ENCODE measurements at regions not wholly inside any gene's neighbourhood (a gene's known extent, or its start where the extent isn't known, plus 50 kb on each side); places are given as distances from the start of the nearest gene placed in this dataset.
"Not testable (repeated sequence)": the region's sequence is repeated elsewhere in the genome, so short reads cannot be mapped to it uniquely, and the experiment has no call there.

DNA sequence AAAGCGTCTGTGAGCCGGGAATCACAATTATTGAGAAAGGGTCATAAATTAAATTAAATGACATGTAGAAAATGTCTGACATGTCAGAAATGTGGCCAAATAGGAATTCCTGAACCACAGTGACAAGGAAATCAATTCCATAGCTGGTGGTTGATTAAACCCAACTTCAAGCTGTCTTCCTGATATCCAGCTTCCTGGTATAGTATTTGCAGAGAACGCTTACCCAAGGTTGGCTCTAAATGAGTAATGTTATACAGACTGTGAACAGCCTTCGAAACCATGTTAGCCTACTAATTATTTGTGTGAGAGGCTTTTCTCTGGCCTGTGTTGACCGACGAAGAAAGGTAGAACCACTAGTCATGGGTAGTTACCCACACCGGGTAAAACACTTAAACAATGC, 347.2 kb downstream of the RFC3 start:
- Histone ChIP-seq H3K27me3 (ENCODE audit: control insufficient read depth in 2 of 2, insufficient read depth in 2 of 2, low read length in 2 of 2) (no peaks in the 10 kb centered on the region), H3K27ac (ENCODE audit: low read depth in 2 of 2, low read length in 2 of 2) (no peak overlapping the region), H3K4me1 (ENCODE audit: control insufficient read depth in 2 of 2, insufficient read depth in 2 of 2, low read length in 2 of 2) (peaks cover 0 to 14% of the 10 kb centered on the region in 2 donors), H3K36me3 (ENCODE audit: control insufficient read depth in 2 of 2, insufficient read depth in 2 of 2, low read length in 2 of 2) (no peaks in the 10 kb centered on the region), H3K9me3 (ENCODE audit: control insufficient read depth in 2 of 2, low read length in 2 of 2) (no peaks in the 10 kb centered on the region), H3K9ac (ENCODE audit: low read depth in 1 of 2, low read length in 2 of 2) (no peak overlapping the region), H3K4me3 (ENCODE audit: low read length in 2 of 2) (no peak overlapping the region)

DNA sequence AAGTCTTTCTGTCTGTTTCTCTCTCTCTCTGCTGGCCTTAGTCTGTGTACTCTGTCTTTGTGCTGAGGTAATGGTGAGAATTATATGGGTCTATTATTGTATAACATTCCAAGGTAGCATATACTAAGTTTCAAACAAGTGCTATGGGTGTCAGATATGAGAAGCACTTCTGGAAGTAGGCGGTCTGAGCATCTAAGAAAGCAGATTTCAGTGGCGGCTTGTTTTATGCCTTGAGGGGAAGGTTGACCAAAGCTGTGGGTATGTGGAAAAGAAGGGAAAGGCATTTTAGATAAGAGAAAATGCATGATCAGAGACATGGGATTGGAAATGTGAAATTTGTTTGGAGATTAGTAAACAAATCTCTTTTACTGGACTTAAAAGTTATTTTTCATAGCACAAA, 348.5 kb downstream of the RFC3 start:
- Histone ChIP-seq H3K27ac (ENCODE audit: low read depth in 2 of 2, low read length in 2 of 2) (no peak overlapping the region), H3K4me1 (ENCODE audit: control insufficient read depth in 2 of 2, insufficient read depth in 2 of 2, low read length in 2 of 2) (peaks cover 0 to 13% of the 10 kb centered on the region in 2 donors), H3K9me3 (ENCODE audit: control insufficient read depth in 2 of 2, low read length in 2 of 2) (no peaks in the 10 kb centered on the region), H3K9ac (ENCODE audit: low read depth in 1 of 2, low read length in 2 of 2) (no peak overlapping the region), H3K36me3 (ENCODE audit: control insufficient read depth in 2 of 2, insufficient read depth in 2 of 2, low read length in 2 of 2) (no peaks in the 10 kb centered on the region), H3K27me3 (ENCODE audit: control insufficient read depth in 2 of 2, insufficient read depth in 2 of 2, low read length in 2 of 2) (no peaks in the 10 kb centered on the region), H3K4me3 (ENCODE audit: low read length in 2 of 2) (no peak overlapping the region)

DNA sequence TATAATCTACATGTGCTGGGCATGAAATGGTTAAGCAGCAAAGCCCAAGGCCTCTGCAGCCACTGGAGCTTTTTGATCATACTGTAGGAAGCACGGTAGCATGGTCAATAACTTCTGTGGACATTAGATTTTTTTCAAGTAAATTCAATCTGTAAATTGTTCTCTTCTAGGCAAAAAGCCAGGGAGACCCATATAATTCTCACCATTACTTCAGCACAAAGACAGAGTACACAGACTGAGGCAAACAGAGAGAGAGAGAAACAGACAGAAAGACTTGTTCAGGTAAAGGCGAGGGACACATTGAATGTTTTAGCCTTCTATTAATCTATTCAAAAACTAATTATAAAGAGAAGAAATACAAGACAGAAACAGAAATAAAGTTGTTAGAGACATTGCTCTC, 349.4 kb downstream of the RFC3 start:
- Histone ChIP-seq H3K4me1 (ENCODE audit: control insufficient read depth in 2 of 2, insufficient read depth in 2 of 2, low read length in 2 of 2) (peaks cover 0 to 5% of the 10 kb centered on the region in 2 donors), H3K4me3 (ENCODE audit: low read length in 2 of 2) (no peak overlapping the region), H3K9me3 (ENCODE audit: control insufficient read depth in 2 of 2, low read length in 2 of 2) (no peaks in the 10 kb centered on the region), H3K36me3 (ENCODE audit: control insufficient read depth in 2 of 2, insufficient read depth in 2 of 2, low read length in 2 of 2) (no peaks in the 10 kb centered on the region), H3K9ac (ENCODE audit: low read depth in 1 of 2, low read length in 2 of 2) (no peak overlapping the region), H3K27me3 (ENCODE audit: control insufficient read depth in 2 of 2, insufficient read depth in 2 of 2, low read length in 2 of 2) (no peaks in the 10 kb centered on the region), H3K27ac (ENCODE audit: low read depth in 2 of 2, low read length in 2 of 2) (no peak overlapping the region)

DNA sequence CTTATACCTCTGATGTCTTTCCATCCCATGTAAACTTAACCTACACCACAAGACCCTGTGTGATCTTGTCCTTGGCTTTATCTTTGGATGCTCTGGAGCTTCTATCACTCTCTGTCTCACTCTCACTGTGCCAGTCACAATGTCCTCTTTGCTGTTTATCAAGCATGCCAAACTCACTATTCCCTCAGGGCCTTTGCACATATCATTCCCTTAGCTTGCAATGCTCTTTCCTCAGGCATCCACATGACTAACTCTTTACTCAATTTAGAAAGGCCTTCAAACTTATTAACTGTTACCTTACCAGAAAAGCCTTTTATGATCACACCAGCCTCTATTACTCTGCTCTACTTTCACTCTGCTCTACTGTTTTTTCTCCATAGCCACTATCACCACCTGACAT, 354.1 kb downstream of the RFC3 start:
- H3K27ac ChIP-seq (ENCODE audit: low read depth in 2 of 2, low read length in 2 of 2), result no peak overlapping the region
- no peak overlapping the region for H3K4me3 ChIP-seq (ENCODE audit: low read length in 2 of 2)
- H3K36me3 ChIP-seq (ENCODE audit: control insufficient read depth in 2 of 2, insufficient read depth in 2 of 2, low read length in 2 of 2), result no peaks in the 10 kb centered on the region
- H3K4me1 ChIP-seq (ENCODE audit: control insufficient read depth in 2 of 2, insufficient read depth in 2 of 2, low read length in 2 of 2), result no peaks in the 10 kb centered on the region
- no peak overlapping the region for H3K9ac ChIP-seq (ENCODE audit: low read depth in 1 of 2, low read length in 2 of 2)
- no peaks in the 10 kb centered on the region for H3K9me3 ChIP-seq (ENCODE audit: control insufficient read depth in 2 of 2, low read length in 2 of 2)
- H3K27me3 ChIP-seq (ENCODE audit: control insufficient read depth in 2 of 2, insufficient read depth in 2 of 2, low read length in 2 of 2), result no peaks in the 10 kb centered on the region

DNA sequence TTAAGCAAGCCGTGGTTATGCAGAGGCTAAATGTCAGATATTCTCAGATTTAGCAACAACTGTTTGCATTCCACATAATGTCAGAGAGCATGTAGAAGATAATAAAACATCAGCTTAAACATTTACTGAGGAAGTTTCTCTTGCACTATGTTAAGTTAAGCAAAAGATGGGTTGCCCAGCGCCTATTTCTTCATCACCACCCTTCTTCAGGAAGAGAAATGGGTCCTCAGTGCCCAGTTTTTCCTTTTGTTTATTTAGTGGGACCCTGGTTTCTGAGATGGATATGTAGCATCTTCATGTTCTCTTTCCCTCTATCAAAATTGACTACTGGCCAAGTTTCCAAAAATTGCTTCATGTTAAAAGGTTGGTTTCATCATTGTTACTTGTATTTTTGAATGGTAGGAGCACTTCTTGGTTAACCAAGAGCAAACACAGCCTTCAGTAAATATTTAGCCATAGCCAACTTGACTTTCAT, 356.8 kb downstream of the RFC3 start:
- H3K27ac ChIP-seq (ENCODE audit: low read depth in 2 of 2, low read length in 2 of 2), result no peak overlapping the region
- no peaks in the 10 kb centered on the region for H3K4me1 ChIP-seq (ENCODE audit: control insufficient read depth in 2 of 2, insufficient read depth in 2 of 2, low read length in 2 of 2)
- no peaks in the 10 kb centered on the region for H3K9me3 ChIP-seq (ENCODE audit: control insufficient read depth in 2 of 2, low read length in 2 of 2)
- H3K27me3 ChIP-seq (ENCODE audit: control insufficient read depth in 2 of 2, insufficient read depth in 2 of 2, low read length in 2 of 2), result no peaks in the 10 kb centered on the region
- H3K9ac ChIP-seq (ENCODE audit: low read depth in 1 of 2, low read length in 2 of 2), result no peak overlapping the region
- H3K36me3 ChIP-seq (ENCODE audit: control insufficient read depth in 2 of 2, insufficient read depth in 2 of 2, low read length in 2 of 2), result no peaks in the 10 kb centered on the region
- H3K4me3 ChIP-seq (ENCODE audit: low read length in 2 of 2), result no peak overlapping the region

DNA sequence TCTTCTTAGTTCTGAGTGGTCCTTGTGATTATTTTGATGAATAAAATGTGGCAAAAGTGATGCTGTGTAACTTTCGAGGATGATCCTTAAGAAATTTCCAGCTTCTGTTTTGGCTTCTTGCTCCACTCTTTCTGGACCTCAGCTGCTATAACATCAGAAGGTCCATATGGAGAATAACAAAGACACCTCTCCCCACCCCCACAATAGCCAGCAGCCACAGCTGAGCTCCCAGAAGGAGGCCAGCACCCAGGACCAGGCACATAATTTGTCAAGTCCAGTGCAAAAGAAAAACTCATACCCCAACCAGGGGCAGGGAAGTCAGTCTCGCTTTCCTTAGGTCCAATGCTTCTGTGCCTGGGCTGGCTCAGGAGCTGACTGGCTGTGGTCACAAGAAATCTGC, 357.6 kb downstream of the RFC3 start:
- Histone ChIP-seq H3K4me3 (ENCODE audit: low read length in 2 of 2) (no peak overlapping the region), H3K4me1 (ENCODE audit: control insufficient read depth in 2 of 2, insufficient read depth in 2 of 2, low read length in 2 of 2) (no peaks in the 10 kb centered on the region), H3K9ac (ENCODE audit: low read depth in 1 of 2, low read length in 2 of 2) (no peak overlapping the region), H3K36me3 (ENCODE audit: control insufficient read depth in 2 of 2, insufficient read depth in 2 of 2, low read length in 2 of 2) (no peaks in the 10 kb centered on the region), H3K27me3 (ENCODE audit: control insufficient read depth in 2 of 2, insufficient read depth in 2 of 2, low read length in 2 of 2) (no peaks in the 10 kb centered on the region), H3K9me3 (ENCODE audit: control insufficient read depth in 2 of 2, low read length in 2 of 2) (no peaks in the 10 kb centered on the region), H3K27ac (ENCODE audit: low read depth in 2 of 2, low read length in 2 of 2) (no peak overlapping the region)

DNA sequence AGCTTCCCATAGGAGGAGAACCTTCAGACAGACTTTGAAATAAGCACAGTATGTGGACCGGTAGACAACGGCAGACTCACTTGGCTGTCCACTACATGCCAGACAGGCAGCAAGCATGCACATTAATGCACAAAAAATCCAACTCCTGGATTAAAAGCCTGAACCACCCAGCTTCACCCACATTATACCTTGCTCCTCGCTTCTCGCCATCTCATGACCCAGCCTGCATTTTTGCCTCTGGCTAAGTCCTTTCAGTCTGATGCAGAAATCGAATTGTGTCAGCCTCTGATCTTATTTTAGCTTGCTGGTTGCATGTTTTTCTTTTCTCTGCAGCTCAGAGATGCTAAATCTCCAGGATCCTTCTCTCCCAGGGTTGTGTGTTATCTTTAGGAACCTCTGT, 358.7 kb downstream of the RFC3 start:
- no peaks in the 10 kb centered on the region for H3K9me3 ChIP-seq (ENCODE audit: control insufficient read depth in 2 of 2, low read length in 2 of 2)
- no peaks in the 10 kb centered on the region for H3K4me1 ChIP-seq (ENCODE audit: control insufficient read depth in 2 of 2, insufficient read depth in 2 of 2, low read length in 2 of 2)
- no peaks in the 10 kb centered on the region for H3K36me3 ChIP-seq (ENCODE audit: control insufficient read depth in 2 of 2, insufficient read depth in 2 of 2, low read length in 2 of 2)
- no peak overlapping the region for H3K9ac ChIP-seq (ENCODE audit: low read depth in 1 of 2, low read length in 2 of 2)
- no peaks in the 10 kb centered on the region for H3K27me3 ChIP-seq (ENCODE audit: control insufficient read depth in 2 of 2, insufficient read depth in 2 of 2, low read length in 2 of 2)
- no peak overlapping the region for H3K27ac ChIP-seq (ENCODE audit: low read depth in 2 of 2, low read length in 2 of 2)
- no peak overlapping the region for H3K4me3 ChIP-seq (ENCODE audit: low read length in 2 of 2)

DNA sequence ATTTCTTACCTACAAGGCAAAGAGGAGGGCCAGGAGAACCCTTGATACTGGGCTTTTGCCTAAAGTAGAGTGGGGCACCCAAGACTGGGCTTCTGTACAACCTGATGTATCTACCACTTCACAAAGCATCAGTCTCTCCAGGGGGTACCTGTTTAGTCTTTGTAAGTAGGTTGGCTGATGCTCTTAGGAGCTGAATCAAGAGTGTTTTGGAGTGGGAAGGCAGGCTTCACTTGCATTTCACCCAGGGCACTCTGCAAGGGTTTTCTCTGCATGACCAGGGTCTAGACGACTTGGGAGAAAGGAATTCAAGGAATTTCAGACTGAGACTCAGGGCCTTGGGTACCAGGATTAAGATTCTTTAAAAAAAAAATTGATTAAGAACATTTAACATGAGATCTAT, 361.5 kb downstream of the RFC3 start:
- Histone ChIP-seq H3K4me1 (ENCODE audit: control insufficient read depth in 2 of 2, insufficient read depth in 2 of 2, low read length in 2 of 2) (no peaks in the 10 kb centered on the region), H3K27ac (ENCODE audit: low read depth in 2 of 2, low read length in 2 of 2) (no peak overlapping the region), H3K9me3 (ENCODE audit: control insufficient read depth in 2 of 2, low read length in 2 of 2) (no peaks in the 10 kb centered on the region), H3K36me3 (ENCODE audit: control insufficient read depth in 2 of 2, insufficient read depth in 2 of 2, low read length in 2 of 2) (no peaks in the 10 kb centered on the region), H3K9ac (ENCODE audit: low read depth in 1 of 2, low read length in 2 of 2) (no peak overlapping the region), H3K27me3 (ENCODE audit: control insufficient read depth in 2 of 2, insufficient read depth in 2 of 2, low read length in 2 of 2) (no peaks in the 10 kb centered on the region), H3K4me3 (ENCODE audit: low read length in 2 of 2) (no peak overlapping the region)

DNA sequence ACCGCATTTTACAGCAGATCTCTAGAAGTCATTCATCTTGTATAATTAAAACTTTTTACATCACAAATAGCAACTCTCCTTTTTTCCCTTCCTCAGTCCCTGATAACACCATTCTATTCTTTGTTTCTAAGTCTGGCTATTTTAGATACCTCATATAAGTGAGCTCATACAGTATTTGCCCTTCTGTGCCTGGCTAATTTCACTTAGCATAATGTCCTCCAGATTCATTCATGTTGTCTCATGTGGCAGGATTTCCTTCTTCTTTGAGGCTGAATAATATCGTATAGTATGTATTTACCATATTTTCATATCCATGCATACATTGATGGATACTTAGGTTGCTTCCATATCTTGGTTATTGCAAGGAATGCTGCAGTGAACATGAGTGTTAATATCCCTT, 362.0 kb downstream of the RFC3 start:
- no peak overlapping the region for H3K27ac ChIP-seq (ENCODE audit: low read depth in 2 of 2, low read length in 2 of 2)
- H3K9me3 ChIP-seq (ENCODE audit: control insufficient read depth in 2 of 2, low read length in 2 of 2), result no peaks in the 10 kb centered on the region
- H3K9ac ChIP-seq (ENCODE audit: low read depth in 1 of 2, low read length in 2 of 2), result no peak overlapping the region
- H3K27me3 ChIP-seq (ENCODE audit: control insufficient read depth in 2 of 2, insufficient read depth in 2 of 2, low read length in 2 of 2), result no peaks in the 10 kb centered on the region
- no peak overlapping the region for H3K4me3 ChIP-seq (ENCODE audit: low read length in 2 of 2)
- no peaks in the 10 kb centered on the region for H3K36me3 ChIP-seq (ENCODE audit: control insufficient read depth in 2 of 2, insufficient read depth in 2 of 2, low read length in 2 of 2)
- H3K4me1 ChIP-seq (ENCODE audit: control insufficient read depth in 2 of 2, insufficient read depth in 2 of 2, low read length in 2 of 2), result no peaks in the 10 kb centered on the region

DNA sequence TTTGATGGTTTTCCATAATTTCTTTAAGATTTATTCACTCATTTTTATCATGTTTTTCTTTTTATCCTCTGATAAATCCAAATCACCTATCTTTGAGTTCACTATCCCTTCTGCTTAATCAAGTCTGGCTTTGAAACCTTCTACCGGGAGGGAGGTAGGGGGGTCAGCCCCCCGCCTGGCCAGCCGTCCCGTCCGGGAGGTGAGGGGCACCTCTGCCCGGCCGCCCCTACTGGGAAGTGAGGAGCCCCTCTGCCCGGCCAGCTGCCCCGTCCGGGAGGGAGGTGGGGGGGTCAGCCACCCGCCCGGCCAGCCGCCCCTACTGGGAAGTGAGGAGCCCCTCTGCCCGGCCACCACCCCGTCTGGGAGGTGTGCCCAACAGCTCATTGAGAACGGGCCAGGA, 363.3 kb downstream of the RFC3 start:
- H3K9ac ChIP-seq (ENCODE audit: low read depth in 1 of 2, low read length in 2 of 2); H3K4me3 ChIP-seq (ENCODE audit: low read length in 2 of 2); H3K36me3 ChIP-seq (ENCODE audit: control insufficient read depth in 2 of 2, insufficient read depth in 2 of 2, low read length in 2 of 2); H3K4me1 ChIP-seq (ENCODE audit: control insufficient read depth in 2 of 2, insufficient read depth in 2 of 2, low read length in 2 of 2); H3K27me3 ChIP-seq (ENCODE audit: control insufficient read depth in 2 of 2, insufficient read depth in 2 of 2, low read length in 2 of 2); H3K27ac ChIP-seq (ENCODE audit: low read depth in 2 of 2, low read length in 2 of 2); H3K9me3 ChIP-seq (ENCODE audit: control insufficient read depth in 2 of 2, low read length in 2 of 2): not testable (repeated sequence)

DNA sequence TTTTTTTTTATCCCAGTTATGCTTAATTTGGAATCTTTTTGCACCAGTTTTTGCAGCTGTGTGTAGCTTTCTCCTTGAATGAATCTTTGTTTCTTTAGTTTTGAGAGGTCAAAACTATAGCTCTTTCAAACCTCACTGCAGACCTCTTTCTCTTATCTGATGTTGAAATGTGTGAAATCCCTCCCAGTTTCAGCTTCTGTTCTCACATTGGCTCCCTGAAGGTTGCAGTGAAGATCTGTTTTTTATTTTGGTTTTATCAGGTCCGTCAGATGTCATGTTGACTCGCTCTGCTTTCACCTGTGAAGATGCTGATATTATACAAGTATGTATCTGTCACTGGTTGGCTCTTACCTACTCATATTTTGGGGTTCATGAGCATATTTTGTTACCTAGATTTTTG, 372.0 kb downstream of the RFC3 start:
- Histone ChIP-seq H3K4me1 (ENCODE audit: control insufficient read depth in 2 of 2, insufficient read depth in 2 of 2, low read length in 2 of 2) (no peaks in the 10 kb centered on the region), H3K9ac (ENCODE audit: low read depth in 1 of 2, low read length in 2 of 2) (no peak overlapping the region), H3K36me3 (ENCODE audit: control insufficient read depth in 2 of 2, insufficient read depth in 2 of 2, low read length in 2 of 2) (no peaks in the 10 kb centered on the region), H3K27ac (ENCODE audit: low read depth in 2 of 2, low read length in 2 of 2) (no peak overlapping the region), H3K4me3 (ENCODE audit: low read length in 2 of 2) (no peak overlapping the region), H3K27me3 (ENCODE audit: control insufficient read depth in 2 of 2, insufficient read depth in 2 of 2, low read length in 2 of 2) (no peaks in the 10 kb centered on the region), H3K9me3 (ENCODE audit: control insufficient read depth in 2 of 2, low read length in 2 of 2) (no peaks in the 10 kb centered on the region)

Measured in mucosa of rectum (tissue), 2 donors.